ENCODE measurements at regions not wholly inside any gene's neighbourhood (a gene's known extent, or its start where the extent isn't known, plus 50 kb on each side); places are given as distances from the start of the nearest gene placed in this dataset.

DNA sequence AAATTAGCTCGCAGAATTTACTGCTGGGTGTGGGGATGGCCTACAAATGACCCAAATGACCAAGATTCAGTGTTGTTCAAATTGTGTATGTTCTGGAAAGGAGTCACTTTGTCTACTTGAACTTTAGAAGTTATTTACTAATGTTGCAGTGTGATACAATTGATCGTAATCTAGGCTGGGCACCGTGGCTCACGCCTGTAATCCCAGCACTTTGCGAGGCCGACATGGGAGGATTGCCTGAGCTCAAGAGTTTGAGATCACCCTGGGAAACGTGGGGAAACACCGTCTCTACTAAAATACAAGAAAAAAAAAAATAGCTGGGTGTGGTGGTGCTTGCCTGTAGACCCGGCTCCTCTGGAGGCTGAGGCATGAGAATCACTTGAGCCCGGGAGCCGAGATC lies 57.6 kb upstream of the TMPRSS2 start:
- TF ChIP-seq, protein P1, sequence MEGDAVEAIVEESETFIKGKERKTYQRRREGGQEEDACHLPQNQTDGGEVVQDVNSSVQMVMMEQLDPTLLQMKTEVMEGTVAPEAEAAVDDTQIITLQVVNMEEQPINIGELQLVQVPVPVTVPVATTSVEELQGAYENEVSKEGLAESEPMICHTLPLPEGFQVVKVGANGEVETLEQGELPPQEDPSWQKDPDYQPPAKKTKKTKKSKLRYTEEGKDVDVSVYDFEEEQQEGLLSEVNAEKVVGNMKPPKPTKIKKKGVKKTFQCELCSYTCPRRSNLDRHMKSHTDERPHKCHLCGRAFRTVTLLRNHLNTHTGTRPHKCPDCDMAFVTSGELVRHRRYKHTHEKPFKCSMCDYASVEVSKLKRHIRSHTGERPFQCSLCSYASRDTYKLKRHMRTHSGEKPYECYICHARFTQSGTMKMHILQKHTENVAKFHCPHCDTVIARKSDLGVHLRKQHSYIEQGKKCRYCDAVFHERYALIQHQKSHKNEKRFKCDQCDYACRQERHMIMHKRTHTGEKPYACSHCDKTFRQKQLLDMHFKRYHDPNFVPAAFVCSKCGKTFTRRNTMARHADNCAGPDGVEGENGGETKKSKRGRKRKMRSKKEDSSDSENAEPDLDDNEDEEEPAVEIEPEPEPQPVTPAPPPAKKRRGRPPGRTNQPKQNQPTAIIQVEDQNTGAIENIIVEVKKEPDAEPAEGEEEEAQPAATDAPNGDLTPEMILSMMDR (conservative IDR thresholded peaks at IDR 0.05 in 1 of 2, IDR thresholded peaks at IDR 0.05 in 1 of 2; ENCODE audit: low read depth in 1 of 2, low read length in 2 of 2) = no peak
- no peak for TF ChIP-seq EZH2 (IDR thresholded peaks at IDR 0.05; ENCODE audit: low read length, missing control alignments)

Measured in fibroblast of lung (primary cell).